ENCODE measurements at regions not wholly inside any gene's neighbourhood (a gene's known extent, or its start where the extent isn't known, plus 50 kb on each side); places are given as distances from the start of the nearest gene placed in this dataset.

DNA sequence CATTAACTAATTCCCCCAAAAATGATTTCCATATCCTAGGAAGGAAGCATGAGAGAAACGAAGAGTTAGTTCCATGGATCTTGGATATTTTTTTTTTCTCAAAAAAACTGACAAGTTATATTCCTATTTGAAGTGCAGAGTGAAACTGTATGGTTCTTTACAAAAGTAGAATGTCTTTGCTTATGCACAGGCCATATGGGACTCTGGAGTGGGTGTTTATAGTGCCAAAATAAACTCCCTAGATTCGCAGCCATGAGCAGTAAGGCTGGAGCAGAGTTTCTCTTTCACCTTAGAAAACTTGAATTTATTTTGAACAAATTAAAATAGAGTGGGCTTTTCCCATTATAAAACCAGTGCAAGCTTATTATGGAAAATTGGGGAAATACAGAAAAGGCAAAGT is 239.7 kb downstream of the PDCD6IP start:
- intact Hi-C loops (cut with DNase I): no loop called here
- DNase-seq: no peak
- Histone ChIP-seq H3K4me3 (no peak overlapping the region), H3K4me1 (no peaks in the 10 kb centered on the region), H3K9me3 (no peaks in the 10 kb centered on the region), H3K36me3 (no peaks in the 10 kb centered on the region), H3K27me3 (no peaks in the 10 kb centered on the region), H3K27ac (no peak overlapping the region)
- no peak for ATAC-seq
- WGBS, 4 donors: 61 to 76% (median 70%) methylated on average over 2 of the region's 2 CpGs
- TF ChIP-seq POLR2A (IDR thresholded peaks at IDR 0.05): no peak
- TF ChIP-seq, protein P1, sequence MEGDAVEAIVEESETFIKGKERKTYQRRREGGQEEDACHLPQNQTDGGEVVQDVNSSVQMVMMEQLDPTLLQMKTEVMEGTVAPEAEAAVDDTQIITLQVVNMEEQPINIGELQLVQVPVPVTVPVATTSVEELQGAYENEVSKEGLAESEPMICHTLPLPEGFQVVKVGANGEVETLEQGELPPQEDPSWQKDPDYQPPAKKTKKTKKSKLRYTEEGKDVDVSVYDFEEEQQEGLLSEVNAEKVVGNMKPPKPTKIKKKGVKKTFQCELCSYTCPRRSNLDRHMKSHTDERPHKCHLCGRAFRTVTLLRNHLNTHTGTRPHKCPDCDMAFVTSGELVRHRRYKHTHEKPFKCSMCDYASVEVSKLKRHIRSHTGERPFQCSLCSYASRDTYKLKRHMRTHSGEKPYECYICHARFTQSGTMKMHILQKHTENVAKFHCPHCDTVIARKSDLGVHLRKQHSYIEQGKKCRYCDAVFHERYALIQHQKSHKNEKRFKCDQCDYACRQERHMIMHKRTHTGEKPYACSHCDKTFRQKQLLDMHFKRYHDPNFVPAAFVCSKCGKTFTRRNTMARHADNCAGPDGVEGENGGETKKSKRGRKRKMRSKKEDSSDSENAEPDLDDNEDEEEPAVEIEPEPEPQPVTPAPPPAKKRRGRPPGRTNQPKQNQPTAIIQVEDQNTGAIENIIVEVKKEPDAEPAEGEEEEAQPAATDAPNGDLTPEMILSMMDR (IDR thresholded peaks at IDR 0.05): no peak

DNA sequence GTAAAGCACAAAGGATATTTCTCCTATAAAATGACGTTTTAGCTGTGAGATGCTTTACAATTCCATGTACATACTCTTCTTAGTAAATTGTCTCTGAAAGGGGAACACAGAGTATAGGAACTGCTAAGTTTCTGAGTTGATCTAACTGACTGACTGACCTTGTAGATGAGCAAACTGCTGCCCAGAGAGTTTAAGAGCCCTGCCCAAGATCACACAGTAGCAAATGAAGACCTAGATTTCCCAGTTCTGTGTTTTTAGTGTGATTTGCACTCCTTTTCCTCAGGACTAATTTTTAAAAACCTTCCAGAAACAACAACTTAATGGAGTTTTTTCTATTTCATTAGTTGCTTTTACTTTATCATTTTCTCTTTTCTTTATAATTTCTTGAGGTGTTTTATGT is 247.7 kb downstream of the PDCD6IP start:
- DNase-seq (no peak), ATAC-seq (no peak)
- Histone ChIP-seq H3K27ac (no peak overlapping the region), H3K4me3 (no peak overlapping the region), H3K4me1 (peaks cover 0 to 6% (median 0%) of the 10 kb centered on the region in 12 donors), H3K36me3 (no peaks in the 10 kb centered on the region), H3K9me3 (no peaks in the 10 kb centered on the region), H3K27me3 (no peaks in the 10 kb centered on the region)
- WGBS, 4 donors: 73 to 83% (median 79%) methylated on average over 1 of the region's 1 CpG
- TF ChIP-seq POLR2A (IDR thresholded peaks at IDR 0.05): no peak
- TF ChIP-seq, protein P1 (IDR thresholded peaks at IDR 0.05): no peak
- intact Hi-C loops (cut with DNase I): no loop called here

DNA sequence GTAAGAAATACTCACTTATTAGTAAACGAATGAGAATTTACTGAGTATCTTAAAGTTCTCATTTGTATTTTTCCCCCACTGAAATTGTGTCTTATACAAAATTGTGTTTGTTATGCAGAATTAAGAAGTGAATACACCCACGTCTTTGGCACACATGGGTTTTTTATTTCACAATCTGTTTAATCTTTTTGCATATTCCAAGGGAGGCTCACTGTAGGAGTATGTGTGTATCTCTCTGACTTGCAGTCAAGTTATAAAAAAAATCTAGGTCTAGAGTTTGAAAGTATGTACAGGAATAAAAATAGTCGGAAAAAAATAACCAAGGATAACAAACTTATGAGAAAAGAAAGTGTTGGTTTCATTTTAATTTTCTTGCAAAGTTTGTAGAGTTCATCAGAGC is 255.2 kb downstream of the PDCD6IP start:
- no peak for TF ChIP-seq POLR2A (IDR thresholded peaks at IDR 0.05)
- TF ChIP-seq, protein P1 (IDR thresholded peaks at IDR 0.05): no peak
- Histone ChIP-seq H3K4me1 (no peaks in the 10 kb centered on the region), H3K4me3 (no peak overlapping the region), H3K27ac (no peak overlapping the region), H3K9me3 (no peaks in the 10 kb centered on the region), H3K36me3 (no peaks in the 10 kb centered on the region), H3K27me3 (no peaks in the 10 kb centered on the region)
- 70 to 78% (median 75%) methylated on average over 3 of the region's 3 CpGs for WGBS, 4 donors
- DNase-seq: no peak
- no peak for ATAC-seq
- intact Hi-C loops (cut with DNase I): no loop called here

DNA sequence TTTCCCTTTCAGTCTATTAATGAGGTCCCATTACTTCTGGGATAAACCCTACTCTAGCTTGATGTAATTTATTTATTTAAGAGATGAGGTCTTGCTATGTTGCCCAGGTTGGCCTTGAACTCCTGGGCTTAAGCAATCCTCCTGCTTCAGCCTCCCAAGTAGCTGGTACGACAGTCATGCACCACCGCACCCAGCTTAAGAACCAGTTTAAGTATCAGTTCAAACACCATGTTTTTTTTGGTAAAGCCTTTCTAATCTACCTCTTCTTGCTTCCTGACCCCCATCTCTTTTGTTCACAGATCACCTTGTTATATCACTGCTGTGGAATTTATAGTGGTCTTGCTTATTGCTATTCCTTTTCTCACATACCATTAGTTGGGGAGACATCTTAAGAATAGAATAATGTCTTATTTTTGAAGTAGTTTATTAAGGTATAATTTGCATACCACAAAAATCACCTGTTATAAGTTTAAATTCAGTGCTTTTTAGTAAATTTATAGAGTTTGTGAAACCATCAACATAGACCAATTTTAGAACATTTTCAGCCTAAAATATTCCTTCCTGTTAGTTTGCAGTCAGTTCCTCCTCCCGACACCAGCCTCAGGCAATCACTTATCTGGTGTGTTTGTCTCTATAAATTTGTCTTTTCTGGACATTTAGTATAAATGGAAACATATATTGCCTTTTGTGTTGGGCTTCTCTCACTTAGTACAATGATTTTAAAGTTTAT is 257.9 kb downstream of the PDCD6IP start:
- DNase-seq: no peak
- H3K4me3 ChIP-seq: no peak overlapping the region
- H3K4me1 ChIP-seq: no peaks in the 10 kb centered on the region
- intact Hi-C loops (cut with DNase I): no loop called here
- TF ChIP-seq POLR2A (IDR thresholded peaks at IDR 0.05): no peak
- TF ChIP-seq, protein P1 (IDR thresholded peaks at IDR 0.05): no peak
- H3K27me3 ChIP-seq: no peaks in the 10 kb centered on the region
- H3K9me3 ChIP-seq: peaks cover 0 to 8% (median 0%) of the 10 kb centered on the region in 12 donors
- H3K27ac ChIP-seq: no peak overlapping the region
- no peak for ATAC-seq
- WGBS, 4 donors: 81 to 82% (median 82%) methylated on average over 3 of the region's 3 CpGs
- H3K36me3 ChIP-seq: no peaks in the 10 kb centered on the region
